GM12864 (cell line): ENCODE measurements at regions not wholly inside any gene's neighbourhood (a gene's known extent, or its start where the extent isn't known, plus 50 kb on each side); places are given as distances from the start of the nearest gene placed in this dataset.

Source experiments
- DNase-seq: peaks from one replicate; pipeline ENCODE4 v3.0.0-alpha.2; 2011; ENCODE audit warnings: low read depth
- H3K4me3 ChIP-seq: 2 replicates; pipeline ENCODE4 v1.5.1; 2011; ENCODE audit warnings: mild to moderate bottlenecking, low read depth, low read length, control low read depth
- TF ChIP-seq, protein P1 (sequence below): IDR thresholded peaks from 2 replicates; pipeline ENCODE4 v1.5.1; 2011; ENCODE audit warnings: low read depth, mild to moderate bottlenecking, moderate library complexity, low read length, control low read depth, inconsistent platforms; ENCODE audit errors: missing control alignments

GRCh38 chr18:44620812-44621211 is 59.9 kb upstream of the SETBP1 start:
- TF ChIP-seq, protein P1, sequence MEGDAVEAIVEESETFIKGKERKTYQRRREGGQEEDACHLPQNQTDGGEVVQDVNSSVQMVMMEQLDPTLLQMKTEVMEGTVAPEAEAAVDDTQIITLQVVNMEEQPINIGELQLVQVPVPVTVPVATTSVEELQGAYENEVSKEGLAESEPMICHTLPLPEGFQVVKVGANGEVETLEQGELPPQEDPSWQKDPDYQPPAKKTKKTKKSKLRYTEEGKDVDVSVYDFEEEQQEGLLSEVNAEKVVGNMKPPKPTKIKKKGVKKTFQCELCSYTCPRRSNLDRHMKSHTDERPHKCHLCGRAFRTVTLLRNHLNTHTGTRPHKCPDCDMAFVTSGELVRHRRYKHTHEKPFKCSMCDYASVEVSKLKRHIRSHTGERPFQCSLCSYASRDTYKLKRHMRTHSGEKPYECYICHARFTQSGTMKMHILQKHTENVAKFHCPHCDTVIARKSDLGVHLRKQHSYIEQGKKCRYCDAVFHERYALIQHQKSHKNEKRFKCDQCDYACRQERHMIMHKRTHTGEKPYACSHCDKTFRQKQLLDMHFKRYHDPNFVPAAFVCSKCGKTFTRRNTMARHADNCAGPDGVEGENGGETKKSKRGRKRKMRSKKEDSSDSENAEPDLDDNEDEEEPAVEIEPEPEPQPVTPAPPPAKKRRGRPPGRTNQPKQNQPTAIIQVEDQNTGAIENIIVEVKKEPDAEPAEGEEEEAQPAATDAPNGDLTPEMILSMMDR = no peak
- H3K4me3 ChIP-seq = no peak overlapping the region
- no peak for DNase-seq

DNA sequence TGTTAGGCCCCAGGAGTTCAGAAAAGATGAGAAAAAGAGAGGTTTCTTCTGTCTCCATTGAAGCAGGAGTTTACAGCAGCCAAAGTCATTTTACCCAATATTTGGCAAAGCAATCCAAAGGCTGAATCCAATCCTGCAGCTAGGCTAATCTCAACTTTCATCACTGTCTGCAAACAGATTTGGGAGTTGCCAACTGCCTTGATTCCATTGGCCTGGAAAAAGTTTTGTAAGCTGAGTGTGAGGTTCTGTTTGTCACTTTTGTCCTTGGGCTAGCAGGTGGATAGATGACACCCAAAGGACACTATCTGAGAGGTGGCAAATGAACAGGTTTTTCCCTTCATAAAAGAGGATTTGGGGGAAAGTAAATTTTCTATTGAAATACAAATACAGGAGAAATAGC is 56.6 kb upstream of the SETBP1 start:
- DNase-seq = no peak
- TF ChIP-seq, protein P1 = no peak
- no peak overlapping the region for H3K4me3 ChIP-seq

- DNase-seq = no peak
Observed at GRCh38 chr18:44625386-44625785, 55.3 kb upstream of the SETBP1 start.

DNA sequence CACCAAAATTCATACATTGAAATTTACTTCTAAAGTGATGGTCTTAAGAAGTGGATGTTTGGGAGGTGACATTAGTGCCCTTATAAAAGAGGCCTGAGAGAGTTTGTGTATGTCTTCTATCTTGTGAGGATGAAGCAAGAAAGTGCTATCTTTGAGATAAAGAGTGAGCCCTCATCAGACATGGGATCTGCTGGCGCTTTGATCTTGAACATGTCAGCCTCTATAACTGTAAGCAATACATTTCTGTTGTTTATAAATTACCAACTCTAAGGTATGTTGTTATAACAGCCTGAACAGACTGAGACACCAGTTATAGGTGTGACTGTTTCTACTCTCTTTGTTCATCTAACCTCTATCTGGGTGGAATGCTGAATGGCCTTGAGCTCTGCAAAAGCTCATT is 54.5 kb upstream of the SETBP1 start:
- TF ChIP-seq, protein P1 = no peak
- H3K4me3 ChIP-seq = no peak overlapping the region
- no peak for DNase-seq

More at GRCh38 chr18:44625386-44625785, 55.3 kb upstream of the SETBP1 start:
- TF ChIP-seq, protein P1 = no peak
- H3K4me3 ChIP-seq = no peak overlapping the region

- no peak overlapping the region for H3K4me3 ChIP-seq
- no peak for DNase-seq
- TF ChIP-seq, protein P1 = no peak
Observed at GRCh38 chr18:44626807-44627206, 53.9 kb upstream of the SETBP1 start.

DNA sequence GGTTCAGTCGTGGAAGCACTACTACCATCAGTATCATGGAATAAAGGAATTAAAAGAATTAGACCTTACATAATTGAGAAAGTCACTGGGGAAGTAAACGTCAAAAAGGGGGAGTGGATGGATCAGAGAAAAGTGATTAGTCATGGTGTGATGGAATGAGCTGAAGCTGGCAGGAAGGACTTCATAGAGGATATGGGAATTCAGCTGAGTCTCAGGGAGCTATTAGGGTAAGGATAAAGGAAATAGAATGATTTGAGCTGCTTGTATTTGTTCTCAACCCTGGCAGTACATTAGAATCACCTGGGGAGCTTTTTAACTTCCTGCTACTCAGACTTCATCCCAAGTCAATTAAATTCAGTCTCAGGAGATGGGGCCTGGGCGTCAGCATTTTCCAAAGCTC is 53.4 kb upstream of the SETBP1 start:
- DNase-seq = no peak
- TF ChIP-seq, protein P1 = no peak
- no peak overlapping the region for H3K4me3 ChIP-seq

- no peak for DNase-seq
- TF ChIP-seq, protein P1 = no peak
Observed at GRCh38 chr18:44629406-44629805, 51.3 kb upstream of the SETBP1 start.

More at GRCh38 chr18:44629406-44629805, 51.3 kb upstream of the SETBP1 start:
- H3K4me3 ChIP-seq = no peak overlapping the region
